ENCODE measurements at regions not wholly inside any gene's neighbourhood (a gene's known extent, or its start where the extent isn't known, plus 50 kb on each side); places are given as distances from the start of the nearest gene placed in this dataset.

GRCh38 chr10:44745920-44746319 lies 165.2 kb upstream of the TMEM72 start:
- intact Hi-C loops (cut with micrococcal nuclease), result no loop called here
- Histone ChIP-seq H2AFZ (ENCODE audit: low read depth, low read length, poor library complexity, severe bottlenecking) (no peak overlapping the region), H3K27ac (ENCODE audit: low read depth, low read length) (no peak overlapping the region), H3K79me2 (ENCODE audit: insufficient read depth, low read length) (no peaks in the 10 kb centered on the region), H3K4me3 (replicated peaks in 1 of 2; ENCODE audit: low read depth in 1 of 2, low read length in 2 of 2) (no peak overlapping the region), H3K36me3 (ENCODE audit: control insufficient read depth in 1 of 2, insufficient read depth in 2 of 2, low read length in 2 of 2) (no peaks in the 10 kb centered on the region), H3K9me2 (ENCODE audit: insufficient read depth) (no peaks in the 10 kb centered on the region), H3K4me2 (ENCODE audit: low read length) (no peak overlapping the region), H3K9me3 (ENCODE audit: control insufficient read depth in 1 of 2, insufficient read depth in 1 of 2, low read depth in 1 of 2, low read length in 2 of 2) (no peaks in the 10 kb centered on the region), H3K27me3 (ENCODE audit: insufficient read depth, low read length) (peaks cover 13% of the 10 kb centered on the region), H3K4me1 (ENCODE audit: control insufficient read depth in 1 of 2, insufficient read depth in 2 of 2, low read length in 2 of 2) (no peaks in the 10 kb centered on the region), H3K9ac (ENCODE audit: low read length) (no peak overlapping the region), H4K20me1 (ENCODE audit: insufficient read depth) (no peaks in the 10 kb centered on the region)
- no TSS peak for BruUV-seq (replicated peaks)
- ChIA-PET POLR2A (no interaction called here), RAD21 (ENCODE audit: low non-redundant PET in 1 of 2, low total read pairs in 2 of 2, uncharacterized antibody in 2 of 2, unreplicated experiment in 2 of 2) (no interaction called here), CTCF (no interaction called here)
- no peak for DNase-seq (ENCODE audit: low read depth, low spot score)
- no peak for TF ChIP-seq CEBPB (IDR thresholded peaks at IDR 0.05; ENCODE audit: low read depth)
- no peak for TF ChIP-seq SP1 (IDR thresholded peaks at IDR 0.05; ENCODE audit: low read depth)
- TF ChIP-seq REST (IDR thresholded peaks at IDR 0.05; ENCODE audit: low read depth), result no peak
- TF ChIP-seq ZFX (IDR thresholded peaks at IDR 0.05), result no peak
- TF ChIP-seq RAD21 (IDR thresholded peaks at IDR 0.05; ENCODE audit: low read depth), result no peak
- TF ChIP-seq ATF3 (IDR thresholded peaks at IDR 0.05), result no peak
- TF ChIP-seq ELF1 (IDR thresholded peaks at IDR 0.05; ENCODE audit: borderline replicate concordance, low read depth), result no peak
- TF ChIP-seq SIN3A (IDR thresholded peaks at IDR 0.05; ENCODE audit: low read depth), result no peak
- no peak for TF ChIP-seq EGR1 (IDR thresholded peaks at IDR 0.05; ENCODE audit: low read depth)
- no peak for TF ChIP-seq YY1 (IDR thresholded peaks at IDR 0.05; ENCODE audit: extremely low read depth, insufficient replicate concordance, low read depth, low read length)
- TF ChIP-seq EZH2 (IDR thresholded peaks at IDR 0.05), result no peak
- TF ChIP-seq, protein P1, sequence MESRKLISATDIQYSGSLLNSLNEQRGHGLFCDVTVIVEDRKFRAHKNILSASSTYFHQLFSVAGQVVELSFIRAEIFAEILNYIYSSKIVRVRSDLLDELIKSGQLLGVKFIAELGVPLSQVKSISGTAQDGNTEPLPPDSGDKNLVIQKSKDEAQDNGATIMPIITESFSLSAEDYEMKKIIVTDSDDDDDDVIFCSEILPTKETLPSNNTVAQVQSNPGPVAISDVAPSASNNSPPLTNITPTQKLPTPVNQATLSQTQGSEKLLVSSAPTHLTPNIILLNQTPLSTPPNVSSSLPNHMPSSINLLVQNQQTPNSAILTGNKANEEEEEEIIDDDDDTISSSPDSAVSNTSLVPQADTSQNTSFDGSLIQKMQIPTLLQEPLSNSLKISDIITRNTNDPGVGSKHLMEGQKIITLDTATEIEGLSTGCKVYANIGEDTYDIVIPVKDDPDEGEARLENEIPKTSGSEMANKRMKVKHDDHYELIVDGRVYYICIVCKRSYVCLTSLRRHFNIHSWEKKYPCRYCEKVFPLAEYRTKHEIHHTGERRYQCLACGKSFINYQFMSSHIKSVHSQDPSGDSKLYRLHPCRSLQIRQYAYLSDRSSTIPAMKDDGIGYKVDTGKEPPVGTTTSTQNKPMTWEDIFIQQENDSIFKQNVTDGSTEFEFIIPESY (IDR thresholded peaks at IDR 0.05; ENCODE audit: extremely low read depth, insufficient replicate concordance, low read length), result no peak
- TF ChIP-seq JUND (IDR thresholded peaks at IDR 0.05), result no peak
- no peak for ATAC-seq

All from HCT116 (cell line).